GM12878 (cell line): ENCODE measurements at regions not wholly inside any gene's neighbourhood (a gene's known extent, or its start where the extent isn't known, plus 50 kb on each side); places are given as distances from the start of the nearest gene placed in this dataset.

Experiments used
- BHLHE40 ChIP-seq, 2 experiments: fragments of 450-650 bp in 1 of 2; IDR thresholded peaks; 2 replicates each; pipeline ENCODE4 v1.6.1; 2011 to 2017; ENCODE audit warnings: low read depth in 2 of 2, borderline replicate concordance in 1 of 2, improper control_type of control experiment in 1 of 2, low read length in 1 of 2, mild to moderate bottlenecking in 1 of 2
- CTCF ChIP-seq, 3 experiments: IDR thresholded peaks in 2 of 3; conservative IDR thresholded peaks in 1 of 3; 2 replicates each; pipeline ENCODE4 v1.5.1; 2011; ENCODE audit warnings: low read depth in 3 of 3, low read length in 3 of 3, mild to moderate bottlenecking in 3 of 3, control low read depth in 2 of 3, moderate library complexity in 2 of 3, inconsistent platforms in 1 of 3, mixed read lengths in 1 of 3; ENCODE audit not compliant: control insufficient read depth in 2 of 3, insufficient read depth in 1 of 3; ENCODE audit errors: extremely low read depth in 1 of 3
- ESRRA ChIP-seq: IDR thresholded peaks from 2 replicates; pipeline ENCODE4 v1.6.1; 2012; ENCODE audit warnings: mild to moderate bottlenecking, low read length, improper control_type of control experiment
- MAX ChIP-seq: IDR thresholded peaks from 2 replicates; pipeline ENCODE4 v1.6.1; 2012; ENCODE audit warnings: low read depth, low read length, improper control_type of control experiment
- MTA3 ChIP-seq: IDR thresholded peaks from 2 replicates; pipeline ENCODE4 v1.6.1; 2012; ENCODE audit warnings: low read length, inconsistent platforms, borderline replicate concordance
- POLR2A ChIP-seq: IDR thresholded peaks from 2 replicates; pipeline ENCODE4 v1.6.1; 2011; ENCODE audit warnings: low read depth, mild to moderate bottlenecking, low read length
- SKIL ChIP-seq: fragments of 450-650 bp; IDR thresholded peaks from 2 replicates; pipeline ENCODE4 v1.6.1; 2017; ENCODE audit warnings: mild to moderate bottlenecking, low read depth, inconsistent platforms; ENCODE audit not compliant: poor library complexity, severe bottlenecking
- SMARCA5 ChIP-seq: fragments of 450-650 bp; IDR thresholded peaks from 2 replicates; pipeline ENCODE4 v1.6.1; 2017; ENCODE audit warnings: mild to moderate bottlenecking
- SP1 ChIP-seq: IDR thresholded peaks from one replicate; pipeline ENCODE4 v1.6.1; 2011; ENCODE audit warnings: low read depth, low read length
- USF2 ChIP-seq: IDR thresholded peaks from 2 replicates; pipeline ENCODE4 v1.6.1; 2011; ENCODE audit warnings: low read depth, low read length, improper control_type of control experiment, borderline replicate concordance
- ZNF274 ChIP-seq: IDR thresholded peaks from one replicate; pipeline ENCODE4 v1.8.0; 2011; ENCODE audit not compliant: insufficient read length, insufficient read depth

- no peak for TF ChIP-seq MAX
- no peak for TF ChIP-seq ZNF274
- TF ChIP-seq USF2 = no peak
- TF ChIP-seq CTCF (IDR thresholded peaks at IDR 0.05 in 2 of 3, conservative IDR thresholded peaks at IDR 0.05 in 1 of 3; ENCODE audit: control insufficient read depth in 2 of 3, extremely low read depth in 1 of 3, insufficient read depth in 1 of 3, low read depth in 3 of 3, low read length in 3 of 3) = no peak
- TF ChIP-seq MTA3 = no peak
- TF ChIP-seq SKIL = no peak
- TF ChIP-seq ESRRA = no peak
- no peak for TF ChIP-seq SP1
- no peak for TF ChIP-seq POLR2A
- TF ChIP-seq SMARCA5 = no peak
- no peak for TF ChIP-seq BHLHE40 (IDR thresholded peaks at IDR 0.05; ENCODE audit: borderline replicate concordance in 1 of 2, low read depth in 2 of 2, low read length in 1 of 2)
Observed at GRCh38 chr14:38125481-38126037, 82.1 kb upstream of the SSTR1 start.
